Putamen (tissue), 1 donor: ENCODE measurements at regions not wholly inside any gene's neighbourhood (a gene's known extent, or its start where the extent isn't known, plus 50 kb on each side); places are given as distances from the start of the nearest gene placed in this dataset.
"Not testable (repeated sequence)": the region's sequence is repeated elsewhere in the genome, so short reads cannot be mapped to it uniquely, and the experiment has no call there.

Source experiments
- DNase-seq: peaks from one replicate; pipeline ENCODE4 v3.0.0-alpha.2; 2016; ENCODE audit warnings: low spot score

- DNase-seq, result peak; percentile 63
Measured at GRCh38 chr6:112879920-112880413, 532.8 kb downstream of the RFPL4B start.

GRCh38 chr6:112881027-112881426 is 533.9 kb downstream of the RFPL4B start:
- no peak for DNase-seq

GRCh38 chr6:112881828-112882780 is 535.0 kb downstream of the RFPL4B start:
- DNase-seq, result no peak

- DNase-seq, result no peak
Measured at GRCh38 chr6:112883095-112883494, 536.0 kb downstream of the RFPL4B start.

- DNase-seq, result no peak
Measured at GRCh38 chr6:112886415-112886814, 539.3 kb downstream of the RFPL4B start.

- not testable (repeated sequence) for DNase-seq
Measured at GRCh38 chr6:112887424-112887823, 540.3 kb downstream of the RFPL4B start.

GRCh38 chr6:112899541-112899940 is 552.4 kb downstream of the RFPL4B start:
- no peak for DNase-seq

- no peak for DNase-seq
Measured at GRCh38 chr6:112903361-112903760, 556.2 kb downstream of the RFPL4B start.

- DNase-seq, result no peak
Measured at GRCh38 chr6:112906726-112907125, 559.6 kb downstream of the RFPL4B start.

- no peak for DNase-seq
Measured at GRCh38 chr6:112909781-112910180, 562.7 kb downstream of the RFPL4B start.

- DNase-seq, result no peak
Measured at GRCh38 chr6:112910256-112910655, 563.1 kb downstream of the RFPL4B start.

- DNase-seq, result no peak
Measured at GRCh38 chr6:112911959-112912358, 564.8 kb downstream of the RFPL4B start.

GRCh38 chr6:112912416-112913101 is 565.4 kb downstream of the RFPL4B start:
- no peak for DNase-seq

GRCh38 chr6:112919744-112920143 is 572.6 kb downstream of the RFPL4B start:
- DNase-seq, result not testable (repeated sequence)

GRCh38 chr6:112920994-112921393 is 573.9 kb downstream of the RFPL4B start:
- no peak for DNase-seq

GRCh38 chr6:112923940-112924587 is 576.9 kb downstream of the RFPL4B start:
- no peak for DNase-seq

GRCh38 chr6:112925702-112926101 is 578.6 kb downstream of the RFPL4B start:
- DNase-seq, result no peak

- DNase-seq, result no peak
Measured at GRCh38 chr6:112927641-112928320, 580.7 kb downstream of the RFPL4B start.

GRCh38 chr6:112929641-112930040 is 582.5 kb downstream of the RFPL4B start:
- no peak for DNase-seq

- no peak for DNase-seq
Measured at GRCh38 chr6:112931832-112932231, 584.7 kb downstream of the RFPL4B start.

- DNase-seq, result no peak
Measured at GRCh38 chr6:112933947-112934346, 586.8 kb downstream of the RFPL4B start.
